ENCODE measurements at regions not wholly inside any gene's neighbourhood (a gene's known extent, or its start where the extent isn't known, plus 50 kb on each side); places are given as distances from the start of the nearest gene placed in this dataset.

- H3K4me3 ChIP-seq = no peak overlapping the region
- H3K36me3 ChIP-seq = no peaks in the 10 kb centered on the region
- H3K27ac ChIP-seq = no peak overlapping the region
- no peaks in the 10 kb centered on the region for H3K27me3 ChIP-seq
- 79% methylated on average over 5 of the region's 5 CpGs for WGBS
- no peaks in the 10 kb centered on the region for H3K9me3 ChIP-seq
- no peaks in the 10 kb centered on the region for H3K4me1 ChIP-seq
- DNase-seq (ENCODE audit: low spot score in 2 of 2) = no peak
- TF ChIP-seq EP300 (IDR thresholded peaks at IDR 0.05) (no peak), POLR2AphosphoS5 (IDR thresholded peaks at IDR 0.05) (no peak), POLR2A (IDR thresholded peaks at IDR 0.05) (no peak)
- TF ChIP-seq, protein P1, sequence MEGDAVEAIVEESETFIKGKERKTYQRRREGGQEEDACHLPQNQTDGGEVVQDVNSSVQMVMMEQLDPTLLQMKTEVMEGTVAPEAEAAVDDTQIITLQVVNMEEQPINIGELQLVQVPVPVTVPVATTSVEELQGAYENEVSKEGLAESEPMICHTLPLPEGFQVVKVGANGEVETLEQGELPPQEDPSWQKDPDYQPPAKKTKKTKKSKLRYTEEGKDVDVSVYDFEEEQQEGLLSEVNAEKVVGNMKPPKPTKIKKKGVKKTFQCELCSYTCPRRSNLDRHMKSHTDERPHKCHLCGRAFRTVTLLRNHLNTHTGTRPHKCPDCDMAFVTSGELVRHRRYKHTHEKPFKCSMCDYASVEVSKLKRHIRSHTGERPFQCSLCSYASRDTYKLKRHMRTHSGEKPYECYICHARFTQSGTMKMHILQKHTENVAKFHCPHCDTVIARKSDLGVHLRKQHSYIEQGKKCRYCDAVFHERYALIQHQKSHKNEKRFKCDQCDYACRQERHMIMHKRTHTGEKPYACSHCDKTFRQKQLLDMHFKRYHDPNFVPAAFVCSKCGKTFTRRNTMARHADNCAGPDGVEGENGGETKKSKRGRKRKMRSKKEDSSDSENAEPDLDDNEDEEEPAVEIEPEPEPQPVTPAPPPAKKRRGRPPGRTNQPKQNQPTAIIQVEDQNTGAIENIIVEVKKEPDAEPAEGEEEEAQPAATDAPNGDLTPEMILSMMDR (IDR thresholded peaks at IDR 0.05) = no peak
Observed at GRCh38 chr6:122161136-122161535, 238.3 kb upstream of the HSF2 start.

- H3K4me1 ChIP-seq = no peaks in the 10 kb centered on the region
- peak in 1 of 2 donors; percentile 59 for DNase-seq (ENCODE audit: low spot score in 2 of 2)
- no peak overlapping the region for H3K4me3 ChIP-seq
- no peak overlapping the region for H3K27ac ChIP-seq
- TF ChIP-seq, protein P1 (IDR thresholded peaks at IDR 0.05) = no peak
- TF ChIP-seq POLR2AphosphoS5 (IDR thresholded peaks at IDR 0.05) (no peak), POLR2A (IDR thresholded peaks at IDR 0.05) (no peak), EP300 (IDR thresholded peaks at IDR 0.05) (no peak)
- no peaks in the 10 kb centered on the region for H3K36me3 ChIP-seq
- H3K9me3 ChIP-seq = no peaks in the 10 kb centered on the region
- 95% methylated on average over 7 of the region's 20 CpGs for WGBS
- H3K27me3 ChIP-seq = no peaks in the 10 kb centered on the region
Observed at GRCh38 chr6:122165014-122165413, 234.4 kb upstream of the HSF2 start.

DNA sequence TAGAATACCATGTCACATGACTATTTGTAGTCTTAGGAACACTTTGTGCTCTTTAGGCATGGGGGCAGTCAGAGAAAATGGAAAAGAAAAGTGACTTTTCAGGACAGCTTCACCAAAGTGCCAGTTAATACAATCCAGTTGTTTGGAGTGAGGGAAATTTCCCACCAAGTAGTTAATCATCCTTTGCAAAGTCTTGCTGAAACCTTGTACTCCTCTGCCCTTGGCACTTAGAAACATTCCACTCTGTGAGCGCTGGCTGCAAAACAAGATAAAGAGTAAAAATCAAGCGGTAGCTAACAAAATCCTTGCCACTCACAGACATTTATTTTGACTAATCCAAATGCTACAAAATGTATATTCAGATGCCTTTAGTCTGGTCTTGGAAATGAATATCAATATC, 229.2 kb upstream of the HSF2 start:
- H3K27ac ChIP-seq = no peak overlapping the region
- no peaks in the 10 kb centered on the region for H3K4me1 ChIP-seq
- H3K9me3 ChIP-seq = no peaks in the 10 kb centered on the region
- DNase-seq (ENCODE audit: low spot score in 2 of 2) = no peak
- H3K27me3 ChIP-seq = no peaks in the 10 kb centered on the region
- H3K36me3 ChIP-seq = no peaks in the 10 kb centered on the region
- WGBS = 36% methylated on average over 2 of the region's 2 CpGs
- no peak overlapping the region for H3K4me3 ChIP-seq
- TF ChIP-seq, protein P1 (IDR thresholded peaks at IDR 0.05) = no peak
- TF ChIP-seq POLR2A (IDR thresholded peaks at IDR 0.05) (no peak), EP300 (IDR thresholded peaks at IDR 0.05) (no peak), POLR2AphosphoS5 (IDR thresholded peaks at IDR 0.05) (no peak)

DNA sequence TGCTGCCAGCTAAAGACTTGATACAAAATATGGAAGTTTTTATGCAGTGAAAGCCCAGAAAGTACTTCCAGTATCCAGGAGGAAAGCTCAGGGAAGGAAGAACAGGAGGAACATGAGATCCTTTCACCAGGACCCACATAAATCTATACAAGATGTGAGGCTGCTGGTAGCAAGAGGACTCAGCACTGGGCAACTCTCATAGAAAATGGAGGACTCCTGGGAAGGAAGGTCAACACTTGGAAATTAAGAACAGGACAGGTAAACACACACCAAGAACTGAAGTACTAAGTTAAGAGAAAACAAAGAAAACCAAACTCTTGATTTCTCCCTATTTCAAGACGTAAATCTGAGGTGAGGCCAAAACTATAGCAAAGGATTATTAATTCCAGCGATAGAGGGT, 220.5 kb upstream of the HSF2 start:
- Histone ChIP-seq H3K4me1 (no peaks in the 10 kb centered on the region), H3K27me3 (no peaks in the 10 kb centered on the region), H3K27ac (no peak overlapping the region), H3K4me3 (no peak overlapping the region), H3K9me3 (no peaks in the 10 kb centered on the region), H3K36me3 (no peaks in the 10 kb centered on the region)
- TF ChIP-seq POLR2AphosphoS5 (IDR thresholded peaks at IDR 0.05) (no peak), EP300 (IDR thresholded peaks at IDR 0.05) (no peak), POLR2A (IDR thresholded peaks at IDR 0.05) (no peak)
- TF ChIP-seq, protein P1 (IDR thresholded peaks at IDR 0.05) = no peak
- no peak for DNase-seq (ENCODE audit: low spot score in 2 of 2)
- 93% methylated on average over 2 of the region's 2 CpGs for WGBS

DNA sequence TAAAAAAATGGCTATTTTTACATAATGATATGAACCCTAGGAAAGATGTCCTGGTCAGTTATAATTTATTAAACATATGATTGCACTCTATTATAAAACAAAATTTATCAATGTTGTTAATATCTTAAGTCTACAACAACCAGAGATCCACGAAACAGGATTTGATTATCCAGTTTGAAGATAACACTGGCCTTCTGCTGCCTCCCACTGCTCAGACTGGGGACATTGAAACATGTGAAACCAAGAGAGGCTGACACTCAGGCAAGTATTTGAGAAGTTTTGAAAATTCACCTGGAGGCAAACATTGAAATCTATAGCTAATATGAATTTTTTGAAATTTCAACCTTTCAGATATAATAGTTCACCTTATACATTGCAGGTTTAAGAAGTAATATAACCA, 219.3 kb upstream of the HSF2 start:
- H3K9me3 ChIP-seq = no peaks in the 10 kb centered on the region
- no peak for TF ChIP-seq POLR2AphosphoS5 (IDR thresholded peaks at IDR 0.05)
- no peak for TF ChIP-seq EP300 (IDR thresholded peaks at IDR 0.05)
- TF ChIP-seq, protein P1 (IDR thresholded peaks at IDR 0.05) = no peak
- TF ChIP-seq POLR2A (IDR thresholded peaks at IDR 0.05) = no peak
- no peaks in the 10 kb centered on the region for H3K36me3 ChIP-seq
- WGBS = 20% methylated on average over 1 of the region's 1 CpG
- no peak overlapping the region for H3K27ac ChIP-seq
- no peak overlapping the region for H3K4me3 ChIP-seq
- no peak for DNase-seq (ENCODE audit: low spot score in 2 of 2)
- H3K4me1 ChIP-seq = no peaks in the 10 kb centered on the region
- no peaks in the 10 kb centered on the region for H3K27me3 ChIP-seq

All from suprapubic skin (tissue), 4 donors.